GM19452 (cell line): ENCODE measurements at regions not wholly inside any gene's neighbourhood (a gene's known extent, or its start where the extent isn't known, plus 50 kb on each side); places are given as distances from the start of the nearest gene placed in this dataset.

Experiments used
- ATAC-seq: cut with Tn5 transposase; IDR thresholded peaks from one replicate; pipeline ENCODE4 v1.9.1; 2021; ENCODE audit not compliant: unreplicated experiment

GRCh38 chr5:143870362-143870761 lies 58.4 kb downstream of the HMHB1 start:
- ATAC-seq: no peak

- ATAC-seq: no peak
Measured at GRCh38 chr5:143870871-143871632, 59.1 kb downstream of the HMHB1 start.

GRCh38 chr5:143871672-143872071 lies 59.7 kb downstream of the HMHB1 start:
- ATAC-seq: no peak

DNA sequence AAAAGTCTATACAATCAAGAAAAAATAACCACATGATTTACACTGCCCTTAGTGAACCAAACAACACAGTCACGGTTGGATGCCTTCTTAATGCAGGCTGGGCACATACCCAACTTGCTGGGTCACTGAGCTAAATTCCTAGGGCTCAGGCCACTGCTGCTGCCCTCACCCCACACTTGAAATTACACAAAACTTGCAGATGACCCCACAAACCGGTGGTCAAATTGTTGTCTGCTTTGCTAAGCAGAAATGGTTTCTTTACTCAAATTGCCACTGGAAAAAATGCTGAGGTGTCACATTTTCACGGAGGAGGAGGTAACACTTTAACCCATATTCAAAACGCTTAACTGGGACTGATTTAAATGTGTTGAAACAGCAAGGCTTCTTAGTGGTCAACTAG lies 62.4 kb downstream of the HMHB1 start:
- peak; percentile 61 for ATAC-seq

DNA sequence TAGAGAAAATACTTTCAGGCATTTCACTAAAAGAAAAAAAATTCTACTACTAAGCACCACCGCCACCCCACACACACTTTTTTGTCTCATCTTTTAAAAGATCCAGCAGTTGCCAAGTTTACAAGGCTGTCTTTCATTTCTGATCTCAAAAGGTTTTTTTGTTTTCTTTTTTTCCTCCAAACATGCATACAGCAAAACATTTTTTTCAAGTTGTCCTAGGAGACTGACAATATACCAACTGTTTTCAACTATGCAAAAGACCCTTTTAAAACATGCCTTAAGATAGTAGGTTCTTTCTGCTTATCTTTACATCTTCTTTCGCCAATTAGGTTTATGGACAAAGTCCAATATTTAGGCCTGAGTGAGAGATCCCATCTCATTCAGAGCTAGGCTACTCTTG lies 65.2 kb downstream of the HMHB1 start:
- no peak for ATAC-seq

- ATAC-seq: no peak
Measured at GRCh38 chr5:143878430-143878829, 66.5 kb downstream of the HMHB1 start.

DNA sequence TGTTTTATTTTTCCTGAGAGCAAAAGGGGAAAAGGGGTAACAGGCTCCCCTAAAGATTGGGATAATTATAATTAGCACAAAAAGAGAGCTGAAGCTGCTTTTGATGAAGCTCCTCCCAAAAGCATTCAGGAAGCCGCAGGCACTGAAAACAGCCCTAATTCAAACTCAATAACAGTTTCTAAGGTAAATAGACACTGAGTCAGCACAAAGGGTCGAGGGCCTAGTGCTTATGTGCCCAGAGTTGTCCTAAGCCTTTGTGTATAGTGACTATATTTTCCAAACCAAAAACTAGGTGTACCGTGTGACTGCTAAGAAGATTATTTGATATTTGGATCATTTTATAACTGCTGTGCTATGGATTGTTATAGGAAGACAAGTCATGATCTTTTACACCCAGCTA lies 67.7 kb downstream of the HMHB1 start:
- ATAC-seq: no peak

DNA sequence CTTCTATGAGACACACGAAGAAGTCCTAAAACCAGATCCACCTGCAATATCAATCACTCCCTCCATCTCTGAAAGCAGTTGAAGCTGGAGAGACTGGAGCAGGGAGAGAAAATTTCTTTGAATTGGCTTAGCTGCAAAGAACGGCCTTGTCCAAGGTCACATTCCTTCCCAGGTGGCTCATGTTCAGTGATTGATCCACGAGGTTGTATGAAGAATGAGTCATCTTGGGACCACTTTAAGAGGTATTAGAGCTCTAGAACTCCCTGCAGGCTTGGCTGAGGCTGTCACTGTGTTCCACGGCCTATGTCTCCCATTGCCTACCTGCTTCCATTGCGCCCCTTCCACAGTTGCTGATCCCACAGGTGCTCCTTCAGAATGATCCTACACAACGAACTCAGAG lies 68.2 kb downstream of the HMHB1 start:
- no peak for ATAC-seq

DNA sequence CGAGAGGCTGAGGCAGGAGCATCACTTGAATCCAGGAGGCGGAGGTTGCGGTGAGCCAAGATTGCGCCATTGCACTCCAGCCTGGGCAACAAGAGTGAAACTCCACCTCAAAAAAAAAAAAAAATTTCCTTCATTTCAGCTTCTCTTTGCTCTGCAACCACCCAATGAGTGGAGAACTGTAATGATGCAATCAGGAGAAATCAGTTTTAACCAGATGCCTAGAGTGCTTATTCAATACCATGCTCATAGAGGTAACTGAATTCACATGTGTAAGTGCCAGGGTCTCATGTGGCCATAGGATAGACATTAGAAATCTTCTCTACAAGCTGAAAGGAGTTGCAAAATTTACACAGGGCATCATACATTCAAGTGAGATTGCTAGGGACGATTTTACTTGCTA lies 70.6 kb downstream of the HMHB1 start:
- no peak for ATAC-seq

DNA sequence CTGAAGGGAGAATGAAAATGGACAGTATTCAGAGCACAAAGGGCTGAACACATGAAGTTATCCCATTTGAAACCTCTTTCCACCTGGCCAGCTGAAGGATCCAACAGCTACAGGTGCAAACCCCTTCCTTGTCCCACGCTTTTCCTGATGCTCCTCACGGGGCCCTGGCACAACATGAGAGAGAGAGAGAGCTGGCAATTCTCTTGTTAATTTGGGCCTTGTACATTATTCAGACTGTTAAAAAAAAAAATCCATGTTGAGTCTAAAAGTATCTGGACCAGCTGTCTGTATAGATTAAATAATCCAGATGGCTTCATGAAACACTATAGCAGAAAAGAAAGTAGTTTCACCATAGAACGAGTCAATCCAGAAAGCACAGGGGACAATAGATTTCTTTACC lies 74.1 kb downstream of the HMHB1 start:
- ATAC-seq: no peak

DNA sequence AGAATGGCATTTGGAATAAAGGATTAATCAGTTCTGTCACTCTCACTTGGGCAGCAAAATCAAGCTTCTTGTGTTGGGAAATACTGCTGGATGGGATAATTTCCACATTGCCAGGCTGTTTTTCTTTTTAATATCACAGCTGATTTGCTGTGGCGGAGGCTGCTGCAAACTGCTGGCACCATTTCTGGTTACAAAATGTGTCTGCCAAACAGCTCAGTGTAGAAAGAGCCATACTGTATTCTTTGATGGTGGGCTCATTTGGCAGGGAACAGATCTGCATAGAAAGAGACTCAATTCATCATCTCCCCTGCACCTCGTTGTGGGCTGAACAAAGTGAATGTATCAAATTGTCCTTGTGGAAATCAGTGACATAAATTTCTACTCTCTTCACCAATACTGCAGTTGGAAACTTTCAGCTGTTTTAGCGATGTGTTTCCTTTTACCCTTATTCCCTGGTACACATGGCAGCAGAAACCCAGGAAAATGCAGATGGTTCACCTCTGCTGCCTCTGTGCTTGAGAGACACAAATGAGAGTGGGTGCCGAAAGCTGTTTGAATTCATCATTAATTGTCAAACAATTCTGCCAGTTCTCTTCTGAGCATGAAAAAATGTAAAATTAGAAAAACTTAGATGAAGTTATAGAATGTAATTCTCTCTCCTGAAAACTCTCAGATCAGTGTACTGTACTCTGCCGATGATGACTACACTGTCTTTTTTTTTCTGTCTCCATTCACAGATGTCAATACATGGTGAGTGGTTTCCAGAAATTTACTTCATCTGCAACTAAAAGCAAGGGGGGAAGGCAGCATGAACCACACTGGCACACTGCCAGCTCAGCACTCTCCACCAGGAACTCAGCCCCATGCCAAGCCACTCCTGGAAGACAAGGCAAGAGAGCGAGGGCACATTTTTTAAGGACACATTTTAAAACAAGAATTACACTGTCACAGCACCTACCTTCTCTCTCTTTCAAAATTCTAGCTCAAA lies 75.0 kb downstream of the HMHB1 start:
- ATAC-seq: no peak

- no peak for ATAC-seq
Measured at GRCh38 chr5:143887903-143888665, 76.1 kb downstream of the HMHB1 start.

DNA sequence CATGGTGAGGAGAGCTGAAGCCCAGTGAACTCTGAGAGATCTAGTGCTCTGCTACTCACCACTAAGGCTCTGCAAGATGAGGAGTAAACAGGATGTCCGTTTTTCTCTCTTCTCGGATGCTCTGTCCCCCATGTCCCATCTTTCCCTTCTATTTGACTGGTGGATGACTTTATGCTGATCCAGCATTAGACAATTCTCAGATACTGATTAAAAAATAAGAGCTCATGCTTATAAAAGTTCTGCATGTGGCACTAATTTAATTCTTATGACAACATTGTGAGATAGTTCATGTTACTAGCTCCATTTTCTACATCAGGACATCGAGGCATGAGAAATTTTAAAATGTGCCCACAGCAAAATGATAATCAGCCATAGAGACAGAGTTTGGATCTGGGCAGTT lies 77.0 kb downstream of the HMHB1 start:
- no peak for ATAC-seq

DNA sequence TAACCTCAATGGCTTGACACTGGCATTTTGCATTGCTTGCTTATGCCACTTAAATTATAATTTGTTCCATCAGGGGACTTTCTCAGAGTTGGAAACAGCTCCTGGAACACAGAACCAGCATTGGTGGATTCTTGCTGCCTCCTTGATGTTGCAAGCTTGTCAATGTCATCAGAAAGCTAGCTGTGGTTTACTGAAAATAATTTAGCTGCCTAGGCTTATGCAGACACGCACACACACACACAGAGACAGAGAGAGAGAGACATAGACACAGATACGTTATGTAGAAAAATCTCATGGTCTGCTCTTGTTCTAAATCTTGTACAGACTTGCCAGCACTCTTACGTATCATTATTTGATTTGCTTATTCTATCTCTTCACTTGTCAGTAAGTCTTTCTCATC lies 78.0 kb downstream of the HMHB1 start:
- no peak for ATAC-seq

- no peak for ATAC-seq
Measured at GRCh38 chr5:143890487-143890886, 78.5 kb downstream of the HMHB1 start.

DNA sequence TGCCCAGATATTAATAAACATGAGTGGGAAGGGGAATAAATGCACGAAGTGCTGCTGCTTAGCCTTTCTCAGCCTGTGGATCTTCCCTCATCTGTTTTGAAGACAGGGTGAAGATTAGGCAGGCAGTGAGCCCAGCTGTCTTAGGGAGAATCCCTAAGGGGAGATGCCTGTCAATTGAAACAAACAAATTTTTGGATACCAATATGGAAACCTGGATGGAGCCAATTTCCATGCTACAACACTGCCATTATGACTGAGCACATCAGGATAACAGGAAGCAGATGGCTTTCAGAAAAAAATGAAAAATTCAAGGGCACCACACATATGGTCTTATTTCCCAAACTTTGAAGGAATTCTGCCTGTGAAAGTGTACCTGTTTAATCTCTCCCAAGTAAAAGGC lies 80.3 kb downstream of the HMHB1 start:
- no peak for ATAC-seq

DNA sequence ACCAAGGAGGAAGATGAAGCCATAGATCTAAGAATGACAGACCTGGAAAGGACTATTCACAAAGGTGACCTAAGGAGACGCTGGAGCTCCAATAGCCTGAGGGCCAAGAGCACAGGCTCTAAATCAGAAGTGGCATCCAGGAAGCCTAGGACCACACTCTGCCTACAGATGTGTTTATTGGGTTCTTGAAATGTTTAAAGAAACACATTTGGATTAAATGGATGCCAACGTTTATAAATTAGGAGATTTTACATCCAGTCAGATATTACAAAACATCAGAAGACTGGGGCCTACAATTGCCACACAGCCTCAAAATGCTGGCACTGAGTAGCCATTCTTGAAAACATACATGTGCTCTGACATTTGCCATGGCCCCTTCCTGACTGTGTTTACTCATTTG lies 80.9 kb downstream of the HMHB1 start:
- no peak for ATAC-seq

GRCh38 chr5:143893638-143894037 lies 81.7 kb downstream of the HMHB1 start:
- ATAC-seq: no peak

DNA sequence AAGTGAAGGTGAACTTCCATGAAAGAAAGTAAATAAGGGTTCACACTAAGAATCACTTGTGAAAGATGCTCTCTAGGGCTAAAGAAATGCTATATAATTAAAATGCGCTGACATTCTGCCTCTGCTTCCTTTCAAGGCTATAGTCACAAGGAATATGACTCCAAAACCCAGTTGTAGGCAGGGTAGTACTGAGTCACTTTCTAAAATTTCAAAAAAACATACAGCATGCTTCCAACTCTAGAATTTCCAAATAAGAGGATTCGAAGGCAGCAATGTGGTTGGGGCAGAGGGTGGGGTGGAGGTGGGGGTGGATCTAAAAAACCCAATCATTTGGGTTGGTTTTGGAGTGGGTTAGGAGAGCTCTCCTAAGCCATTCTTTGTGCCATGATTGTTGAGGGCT lies 84.6 kb downstream of the HMHB1 start:
- no peak for ATAC-seq

DNA sequence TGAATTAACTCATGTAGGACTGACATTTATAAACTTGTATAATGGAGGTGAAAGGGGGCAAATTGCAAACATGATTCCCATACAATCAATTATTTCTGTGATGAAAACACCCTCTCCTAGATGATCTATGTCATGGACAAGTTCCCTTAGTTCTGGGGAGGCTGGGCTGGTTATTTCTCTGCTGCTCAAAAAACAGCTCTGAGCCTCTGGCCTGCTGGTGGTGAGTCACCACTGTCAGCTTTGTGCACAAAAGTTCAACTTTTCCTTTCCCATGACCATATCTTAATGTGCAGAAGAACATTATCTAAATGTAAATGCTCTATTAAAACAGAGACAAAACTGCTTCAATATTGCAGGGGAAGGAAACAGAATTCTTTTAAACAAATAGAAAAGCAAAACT lies 85.0 kb downstream of the HMHB1 start:
- ATAC-seq: no peak

DNA sequence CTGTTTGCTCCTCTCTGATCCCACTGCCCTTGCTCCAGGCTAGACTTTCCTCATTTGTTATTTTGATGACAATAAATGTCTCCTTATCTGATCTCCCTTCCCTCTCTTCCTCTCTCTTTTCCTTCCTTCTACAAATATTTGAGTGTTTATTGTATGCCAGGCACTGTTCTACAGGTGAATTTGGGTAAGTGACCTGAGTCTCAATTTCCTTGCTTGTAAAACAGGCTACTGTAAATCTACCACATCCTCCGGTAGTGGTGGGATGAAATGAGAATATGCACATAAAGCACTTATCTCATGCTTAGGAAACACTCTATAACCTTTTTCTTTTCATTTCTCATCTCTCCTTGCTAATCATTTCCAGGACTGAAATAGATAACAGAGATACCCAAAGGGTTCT lies 86.4 kb downstream of the HMHB1 start:
- no peak for ATAC-seq
